NAMALWA (cell line): ENCODE measurements at regions not wholly inside any gene's neighbourhood (a gene's known extent, or its start where the extent isn't known, plus 50 kb on each side); places are given as distances from the start of the nearest gene placed in this dataset.

ENCODE experiments used
- DNase-seq: peaks from one replicate; pipeline ENCODE4 v3.0.0-alpha.2; 2015; ENCODE audit warnings: low spot score

- no peak for DNase-seq
These were observed 137.0 kb downstream of the PLPP3 start for GRCh38 chr1:56442290-56442877.

DNA sequence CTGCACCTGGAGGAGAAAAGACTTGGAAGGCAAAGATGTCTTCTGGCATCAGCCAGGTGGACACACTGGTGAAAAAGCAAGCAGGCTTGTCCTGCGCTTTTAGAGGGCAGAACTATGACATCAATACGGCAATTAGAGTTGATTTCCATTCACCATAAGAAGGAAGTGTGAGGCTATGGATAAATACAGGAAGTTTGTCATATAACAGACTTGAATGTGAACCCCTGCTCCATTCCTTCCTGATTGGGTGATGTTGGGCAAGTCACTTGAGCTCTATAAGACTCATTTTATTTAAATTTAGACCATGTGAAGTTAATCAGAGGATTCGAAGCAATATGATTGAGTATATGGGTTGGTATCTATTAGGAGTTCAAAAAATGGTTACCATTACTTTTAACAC, 137.8 kb downstream of the PLPP3 start:
- no peak for DNase-seq

DNA sequence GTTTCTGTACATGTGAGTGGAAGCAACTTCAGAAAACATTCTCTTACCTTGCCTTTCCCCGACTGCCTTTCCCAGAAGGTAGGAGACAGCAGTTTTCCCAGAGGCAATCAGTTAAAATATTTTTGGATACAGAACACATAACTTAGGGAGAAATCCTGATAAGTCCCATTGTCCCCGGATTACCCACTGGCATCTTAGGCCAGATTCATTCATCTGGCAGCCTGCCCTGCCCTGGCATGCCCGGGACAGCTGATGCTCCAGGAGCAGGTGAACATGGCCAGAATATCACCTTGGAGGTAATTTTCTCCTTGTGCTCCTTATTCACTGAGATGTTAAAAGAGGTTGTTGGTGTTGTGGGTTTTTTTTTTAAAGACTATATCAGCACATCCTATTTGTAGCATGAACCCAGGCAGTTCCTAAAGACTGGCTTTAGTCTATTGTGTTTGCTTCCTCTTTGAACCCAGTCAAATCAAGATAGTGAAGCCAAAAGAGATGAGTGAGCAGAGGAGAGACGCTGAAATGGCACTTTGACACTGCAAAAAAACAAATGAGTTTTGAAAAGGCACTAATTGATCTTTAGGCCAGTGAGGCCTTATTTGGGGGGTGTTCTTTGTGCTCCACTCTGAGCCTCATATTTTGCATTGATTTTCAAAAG, 139.6 kb downstream of the PLPP3 start:
- DNase-seq: no peak

DNA sequence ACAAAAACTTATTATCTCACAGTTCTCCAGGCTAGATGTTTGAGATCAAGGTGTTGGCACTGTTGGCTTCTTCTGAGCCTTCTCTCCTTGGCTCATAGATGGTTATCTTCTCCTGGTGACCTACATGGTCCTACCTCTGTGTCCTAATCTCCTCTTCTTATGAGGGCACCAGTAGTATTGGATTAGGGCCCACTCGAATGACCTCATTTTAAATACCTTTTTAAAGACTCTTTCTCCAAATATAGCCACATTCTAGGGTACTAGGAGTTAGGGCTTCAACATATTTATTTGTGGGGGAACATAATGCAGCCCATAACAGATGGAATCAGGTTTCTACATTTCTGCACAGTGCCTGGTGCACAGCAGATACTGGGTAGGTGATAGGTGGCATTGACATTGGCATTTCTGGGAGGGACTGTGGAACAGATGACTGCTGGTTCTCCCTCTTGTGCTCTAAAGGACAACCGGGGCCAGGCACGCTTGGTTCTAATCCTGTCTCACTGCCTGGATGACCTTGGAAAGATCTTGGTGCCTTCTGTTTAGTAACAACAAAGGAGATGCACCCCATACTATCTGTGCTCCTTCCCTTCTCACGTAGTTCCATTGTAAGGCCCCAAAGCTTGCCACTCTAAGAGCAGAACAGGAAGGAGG, 140.3 kb downstream of the PLPP3 start:
- DNase-seq: no peak

- no peak for DNase-seq
These were observed 141.4 kb downstream of the PLPP3 start for GRCh38 chr1:56437959-56438358.

DNA sequence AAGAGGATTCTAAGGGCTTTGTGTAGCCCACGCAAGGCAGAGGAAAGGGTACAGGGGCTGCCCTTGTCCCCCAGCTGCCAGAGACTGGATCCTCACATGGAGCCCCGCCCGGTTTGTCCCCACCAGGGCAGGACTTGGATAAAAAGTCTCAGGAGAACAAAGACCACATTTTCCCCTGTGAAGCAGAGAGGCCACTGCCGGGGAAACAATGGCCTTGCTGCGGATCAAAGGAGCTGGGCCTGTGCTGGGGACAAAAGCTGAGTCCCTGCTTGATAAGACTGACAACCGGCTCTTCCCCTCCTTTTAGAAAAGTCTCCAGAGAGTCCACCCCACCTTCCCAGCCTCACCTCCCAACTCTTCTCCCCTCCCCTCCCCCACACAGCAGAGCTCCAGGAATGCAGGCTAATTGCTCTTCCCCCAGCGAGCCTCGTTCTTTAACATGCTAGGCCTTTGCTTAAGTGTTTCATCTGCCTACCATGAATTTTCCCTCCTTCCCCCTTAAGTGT, 142.4 kb downstream of the PLPP3 start:
- no peak for DNase-seq

DNA sequence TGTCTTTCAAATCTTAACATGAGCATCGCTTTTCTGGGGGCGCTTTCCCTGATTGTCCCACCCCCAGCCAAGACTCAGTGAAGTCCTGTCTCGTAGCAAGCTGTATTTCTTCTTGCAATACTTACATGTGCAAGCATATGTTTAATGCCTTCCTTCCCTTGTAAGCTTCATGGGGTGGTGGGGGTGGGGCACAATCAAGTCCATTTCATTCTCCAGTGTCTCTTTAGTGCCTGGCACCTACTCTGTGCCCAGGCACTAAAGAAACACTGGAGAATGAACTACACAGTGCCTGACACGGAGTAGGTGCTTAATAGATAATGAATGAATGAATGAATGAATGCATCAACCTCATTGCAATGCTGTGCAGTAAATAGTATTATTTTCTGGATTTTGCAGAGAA, 143.1 kb downstream of the PLPP3 start:
- no peak for DNase-seq

GRCh38 chr1:56435434-56436262, 143.7 kb downstream of the PLPP3 start:
- DNase-seq: no peak

GRCh38 chr1:56434740-56435139, 144.6 kb downstream of the PLPP3 start:
- peak; percentile 5 for DNase-seq

DNA sequence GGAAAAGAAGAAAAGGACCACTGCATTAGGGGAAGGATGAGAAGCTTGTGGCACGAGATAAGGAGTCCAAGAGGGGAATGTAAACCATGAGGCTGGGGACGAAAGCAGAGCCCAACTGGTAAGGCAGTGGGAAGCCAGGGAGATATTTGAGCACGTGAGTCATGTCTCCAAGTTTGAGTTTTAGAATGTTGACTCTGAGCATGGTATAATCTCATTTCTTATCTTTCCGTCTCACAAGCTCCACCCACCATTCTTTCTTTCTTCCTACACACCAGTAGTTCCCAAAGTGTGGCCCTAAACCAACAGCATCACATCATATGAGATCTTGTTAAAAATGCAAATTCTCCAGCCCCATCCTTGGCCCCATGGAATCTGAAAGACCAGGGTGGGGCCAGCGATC, 145.3 kb downstream of the PLPP3 start:
- no peak for DNase-seq

- DNase-seq: no peak
These were observed 146.2 kb downstream of the PLPP3 start for GRCh38 chr1:56433056-56433577.

GRCh38 chr1:56432166-56432971, 147.0 kb downstream of the PLPP3 start:
- no peak for DNase-seq

- no peak for DNase-seq
These were observed 149.1 kb downstream of the PLPP3 start for GRCh38 chr1:56430141-56430839.

DNA sequence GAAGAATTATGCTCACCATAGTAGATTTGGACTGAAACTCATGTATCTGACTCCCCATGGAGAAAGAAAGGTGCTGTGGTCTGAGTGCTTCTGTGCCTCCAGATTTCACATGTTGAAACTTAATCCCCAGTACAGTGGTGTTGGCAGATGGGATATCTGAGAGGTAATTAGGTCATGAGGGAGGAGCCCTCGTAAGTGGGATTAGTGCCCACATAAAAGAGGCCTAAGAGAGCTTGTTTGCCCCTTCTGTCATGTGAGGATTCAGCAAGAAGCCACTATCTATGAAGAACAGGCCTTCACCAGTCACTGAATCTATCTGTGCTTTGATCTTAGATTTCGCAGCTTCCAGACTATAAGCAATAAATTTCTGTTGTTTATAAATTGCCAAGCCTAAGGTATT, 150.1 kb downstream of the PLPP3 start:
- no peak for DNase-seq

- DNase-seq: no peak
These were observed 152.6 kb downstream of the PLPP3 start for GRCh38 chr1:56426587-56427381.

DNA sequence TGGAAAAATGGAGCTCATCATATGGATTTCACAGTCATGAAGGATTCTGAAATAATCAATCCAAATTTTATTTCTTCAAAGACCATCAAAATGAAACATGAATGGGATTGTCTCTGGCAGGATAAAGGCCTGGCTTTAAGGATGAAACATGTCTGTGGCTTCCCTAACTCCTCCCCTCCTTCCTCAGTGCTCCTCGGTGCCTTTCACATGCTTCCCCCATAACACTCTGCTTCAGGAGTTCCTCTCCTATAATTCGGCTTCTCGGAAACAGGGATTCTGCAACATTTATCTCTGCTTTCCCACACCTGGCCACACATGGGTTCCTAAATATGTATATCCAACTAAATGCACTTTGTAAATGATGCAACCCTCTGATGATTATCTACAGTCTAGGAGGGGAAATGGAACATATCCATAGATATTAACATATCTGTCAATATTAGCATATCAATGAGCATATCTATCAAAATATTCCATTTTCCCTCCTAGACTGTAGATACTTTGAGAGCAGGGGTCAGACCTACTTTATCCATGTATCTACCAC, 153.8 kb downstream of the PLPP3 start:
- no peak for DNase-seq

- DNase-seq: peak; percentile 37
These were observed 154.4 kb downstream of the PLPP3 start for GRCh38 chr1:56424744-56425493.

DNA sequence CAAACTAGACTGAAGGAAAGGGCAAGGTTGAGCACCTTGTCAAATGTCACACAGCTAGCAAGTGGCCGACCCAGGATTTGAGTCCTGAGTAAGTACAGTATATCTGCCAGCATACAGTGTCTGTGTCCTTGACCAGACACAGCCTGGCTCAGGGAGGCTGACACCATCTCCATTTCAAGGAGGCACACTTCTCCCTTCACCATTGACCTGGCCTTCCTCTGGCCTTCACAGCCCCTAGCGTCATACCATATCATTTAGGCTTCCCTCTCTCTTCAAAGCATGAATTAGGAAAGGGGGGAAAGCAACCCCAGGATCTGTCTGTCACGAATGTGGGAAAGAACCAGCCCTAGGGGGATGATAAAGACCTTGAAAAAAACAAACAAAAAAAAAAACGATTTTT, 155.6 kb downstream of the PLPP3 start:
- DNase-seq: no peak

DNA sequence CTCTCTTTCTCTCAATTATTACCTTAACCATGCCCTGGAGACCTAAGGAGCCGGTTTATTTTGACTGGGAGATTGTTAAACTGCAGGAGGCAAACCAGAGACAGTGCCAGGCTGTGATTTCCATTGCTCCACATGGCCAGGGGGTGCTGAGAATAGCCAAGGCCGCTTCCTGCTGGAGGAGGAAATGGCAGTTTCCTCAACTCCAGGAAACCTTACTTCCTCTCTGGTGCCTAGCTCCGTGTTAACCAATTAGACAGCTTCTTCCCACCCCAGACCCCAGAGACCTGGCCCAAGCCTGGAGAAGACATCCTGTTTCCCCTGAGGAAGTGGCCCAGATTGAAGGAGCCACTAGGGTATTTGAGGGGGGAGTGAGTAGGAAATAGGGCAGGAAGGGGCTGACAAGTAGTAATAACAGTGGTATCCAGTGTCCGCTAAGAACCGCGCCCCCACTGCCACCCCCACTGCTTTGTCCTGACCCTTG, 161.2 kb downstream of the PLPP3 start:
- no peak for DNase-seq
